AG08396 (cell line): ENCODE measurements at regions not wholly inside any gene's neighbourhood (a gene's known extent, or its start where the extent isn't known, plus 50 kb on each side); places are given as distances from the start of the nearest gene placed in this dataset.
"Not testable (repeated sequence)": the region's sequence is repeated elsewhere in the genome, so short reads cannot be mapped to it uniquely, and the experiment has no call there.

Experiments
- DNase-seq: peaks from one replicate; pipeline ENCODE4 v3.0.0; 2012; ENCODE audit warnings: low spot score, mixed read lengths

DNA sequence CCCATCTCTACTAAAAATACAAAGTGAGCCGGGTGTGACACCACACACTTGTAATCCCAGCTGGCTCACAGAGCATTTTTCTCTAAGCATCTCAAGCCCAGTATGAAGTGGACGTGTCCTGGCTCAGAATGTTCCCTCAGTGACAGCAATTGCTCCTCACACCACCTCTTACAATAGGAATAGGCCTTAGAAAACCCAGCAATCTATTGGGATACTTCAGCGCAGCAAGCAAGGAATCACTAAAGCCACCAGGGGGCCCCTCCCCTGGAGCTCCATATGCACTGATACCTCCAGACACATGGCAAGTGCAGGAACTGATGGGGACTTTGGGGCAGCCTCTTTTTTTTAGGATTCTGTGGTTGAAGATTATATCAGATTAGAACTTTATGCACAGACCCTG is 82.5 kb upstream of the GOLGA6L6 start:
- not testable (repeated sequence) for DNase-seq

DNA sequence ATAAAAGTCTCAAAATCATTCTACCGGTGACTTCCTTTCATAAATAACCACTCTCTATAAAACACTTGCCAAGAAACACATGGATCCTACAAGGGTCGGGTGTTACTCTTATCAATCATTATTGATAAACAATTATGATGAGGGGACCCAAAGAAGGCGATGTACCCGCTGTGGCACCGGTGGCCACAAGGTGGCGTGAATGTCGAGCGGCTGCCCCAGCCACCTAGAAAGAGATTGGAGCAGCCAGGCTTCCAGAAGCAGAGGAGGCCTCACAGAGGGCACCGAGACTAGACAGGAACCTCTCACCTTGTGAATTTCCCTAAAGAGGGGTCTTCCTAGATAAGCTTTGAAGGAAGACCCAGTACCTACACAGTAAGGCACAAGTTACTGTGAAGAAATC is 80.5 kb upstream of the GOLGA6L6 start:
- not testable (repeated sequence) for DNase-seq

DNA sequence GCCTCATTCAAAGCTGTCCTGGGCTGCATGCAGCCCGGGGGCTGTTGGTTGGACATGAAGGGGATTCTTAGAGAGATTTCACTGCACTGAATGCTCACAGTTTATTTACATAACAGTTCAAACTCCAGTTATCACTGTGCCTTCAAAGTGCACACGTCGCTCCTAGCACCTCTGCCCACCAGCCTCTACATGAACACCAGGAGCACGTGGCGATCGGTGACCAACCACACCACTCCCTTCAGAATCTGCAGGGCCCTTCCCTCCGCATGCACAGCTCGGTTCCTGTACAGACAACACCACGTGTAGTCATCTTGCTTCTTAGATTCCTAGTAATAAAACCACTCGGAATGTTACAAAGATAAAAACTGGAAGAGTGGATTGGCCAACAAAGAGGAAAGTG is 72.9 kb upstream of the GOLGA6L6 start:
- DNase-seq = not testable (repeated sequence)

DNA sequence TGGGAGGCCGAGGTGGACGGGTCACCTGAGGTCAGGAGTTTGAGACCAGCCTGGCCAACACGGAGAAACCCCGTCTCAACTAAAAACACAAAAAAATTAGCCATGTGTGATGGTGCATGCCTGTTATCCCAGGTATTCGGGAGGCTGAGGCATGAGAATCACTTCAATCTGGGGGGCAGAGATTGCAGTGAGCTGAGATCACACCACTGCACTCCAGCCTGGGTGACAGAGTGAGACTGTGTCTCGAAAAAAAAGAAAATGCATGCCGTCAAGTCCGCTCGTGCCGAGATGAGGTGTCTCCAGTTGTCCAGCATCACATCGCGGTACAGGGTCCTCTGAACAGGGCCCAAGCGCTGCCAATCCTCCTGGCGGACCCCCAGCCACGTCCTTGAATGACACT is 71.2 kb upstream of the GOLGA6L6 start:
- DNase-seq = not testable (repeated sequence)

DNA sequence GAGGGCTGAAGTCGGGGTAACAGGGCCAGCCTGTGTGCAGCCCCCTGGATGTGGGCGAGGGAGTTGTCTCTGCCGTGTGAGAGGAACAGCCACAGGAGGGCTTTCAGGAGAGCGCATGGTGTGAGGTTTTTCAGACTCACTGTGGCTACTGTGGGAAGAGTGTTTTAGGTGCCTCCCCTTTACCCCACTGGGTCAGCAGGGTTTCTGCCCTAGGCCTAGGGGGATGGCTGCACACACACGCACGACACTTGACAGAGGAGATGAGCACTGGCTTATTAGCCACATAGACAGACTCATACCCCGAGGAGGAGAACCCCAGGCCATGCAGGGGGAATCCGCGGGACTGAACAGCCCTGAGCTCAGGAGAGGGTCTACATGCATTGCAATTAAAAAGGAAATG is 70.8 kb upstream of the GOLGA6L6 start:
- DNase-seq = not testable (repeated sequence)

DNA sequence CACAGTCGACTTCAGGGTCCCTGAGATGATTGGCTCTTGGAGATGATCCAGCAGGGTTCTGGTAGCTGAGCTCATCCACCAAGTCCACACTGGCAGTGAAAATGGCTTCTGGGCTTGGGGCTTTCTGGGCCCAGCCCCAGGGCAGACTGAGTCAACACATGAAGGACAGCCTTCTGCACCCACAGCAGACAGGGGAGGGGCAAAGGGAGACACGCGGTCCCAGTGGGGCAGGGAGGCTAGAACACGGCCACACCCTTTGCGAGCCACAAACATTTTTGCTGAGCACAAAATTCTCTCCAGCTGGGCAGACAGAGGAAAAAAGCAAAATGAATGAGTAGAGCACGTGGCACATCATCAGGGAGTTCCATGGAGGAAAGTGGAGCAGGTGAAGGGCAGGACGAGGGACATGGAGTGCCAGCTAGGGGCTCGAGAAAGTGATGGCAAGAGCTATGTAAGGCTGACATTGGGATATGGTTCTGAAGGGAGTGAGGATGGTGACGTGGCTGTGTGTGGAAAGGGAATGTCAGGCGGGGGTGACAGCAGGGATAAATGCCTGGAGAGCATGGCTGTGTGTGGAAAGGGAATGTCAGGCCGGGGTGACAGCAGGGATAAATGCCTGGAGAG is 70.2 kb upstream of the GOLGA6L6 start:
- DNase-seq = not testable (repeated sequence)

DNA sequence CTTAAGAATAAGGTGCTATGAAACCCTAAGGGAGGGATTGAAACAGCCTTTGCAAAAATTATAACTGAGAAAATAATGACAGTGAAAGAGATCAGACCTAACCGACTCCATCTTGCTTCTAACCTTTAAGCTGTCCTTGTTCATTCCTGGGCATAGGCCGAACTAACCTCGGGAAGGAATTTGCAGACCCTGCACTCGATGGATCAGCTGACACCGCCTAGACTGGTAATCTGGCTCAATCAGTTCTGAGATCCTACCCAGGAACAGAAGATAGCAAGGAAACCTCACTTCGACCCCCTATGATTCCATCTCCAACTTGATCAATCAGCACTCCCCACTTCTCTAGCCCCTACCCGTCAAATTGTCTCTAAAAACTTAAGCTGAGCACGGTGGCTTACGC is 66.6 kb upstream of the GOLGA6L6 start:
- not testable (repeated sequence) for DNase-seq

DNA sequence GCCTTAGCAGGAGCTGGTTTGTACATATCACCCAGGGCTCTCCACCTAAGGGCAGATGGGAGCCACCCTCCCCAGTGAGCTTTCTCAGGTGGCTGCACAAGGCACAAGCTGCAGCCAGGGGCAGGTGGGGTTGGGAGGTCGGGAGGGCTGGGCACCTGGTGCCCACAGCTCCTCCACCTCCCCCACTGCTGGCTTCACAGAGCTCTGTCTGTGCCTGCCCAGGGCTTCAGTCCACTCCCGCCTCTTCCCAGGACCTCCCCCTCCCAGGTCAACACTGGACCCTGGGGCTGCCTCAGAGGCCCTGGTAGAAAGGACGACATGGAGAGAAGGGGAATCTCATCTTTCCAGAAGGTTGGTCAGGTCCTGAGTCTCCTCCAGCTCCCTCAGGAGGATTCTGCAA is 55.6 kb upstream of the GOLGA6L6 start:
- DNase-seq = not testable (repeated sequence)

DNA sequence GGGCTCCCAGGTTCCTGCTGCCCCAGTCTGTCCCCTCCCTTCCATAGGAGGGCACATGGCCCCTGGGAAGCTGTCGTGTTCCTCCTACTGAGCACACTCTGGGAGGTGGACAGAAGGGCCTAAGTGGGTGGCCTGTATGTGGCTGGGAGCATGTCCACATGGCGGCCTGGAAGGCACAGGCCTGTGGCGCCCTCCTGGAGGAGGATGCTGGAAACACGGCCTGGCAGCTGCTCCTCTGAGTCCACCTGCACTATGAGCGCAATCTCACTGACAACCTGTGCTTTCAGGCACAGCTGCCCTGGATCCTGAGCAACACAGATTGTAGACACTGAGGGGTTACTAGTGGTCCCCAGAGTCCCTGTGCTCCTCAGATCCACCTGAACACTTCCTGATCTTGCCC is 52.6 kb upstream of the GOLGA6L6 start:
- not testable (repeated sequence) for DNase-seq

DNA sequence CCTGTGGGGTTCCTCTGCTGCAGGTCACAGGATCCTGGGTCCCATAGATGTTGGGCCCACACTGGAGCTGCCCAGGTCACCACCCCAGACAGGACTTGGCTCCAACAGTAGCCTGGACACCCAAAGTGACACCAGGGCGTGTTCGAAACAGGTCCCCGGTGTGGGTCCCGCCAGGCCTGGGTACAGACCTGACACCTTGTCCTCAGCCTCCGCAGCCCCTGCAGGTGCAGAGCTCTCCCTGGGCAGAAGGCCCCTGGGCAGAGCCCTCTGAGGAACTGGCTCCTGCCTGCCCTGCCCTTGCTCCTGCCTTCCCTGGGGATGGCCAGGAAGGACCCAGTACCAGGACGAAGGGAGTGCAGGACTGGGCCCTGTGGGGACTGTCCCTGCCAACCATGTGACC is 50.3 kb upstream of the GOLGA6L6 start:
- DNase-seq = not testable (repeated sequence)
